GM18517 (cell line): ENCODE measurements at regions not wholly inside any gene's neighbourhood (a gene's known extent, or its start where the extent isn't known, plus 50 kb on each side); places are given as distances from the start of the nearest gene placed in this dataset.

Experiments used
- ATAC-seq: cut with Tn5 transposase; IDR thresholded peaks from one replicate; pipeline ENCODE4 v1.9.1; 2021; ENCODE audit warnings: mild to moderate bottlenecking, moderate library complexity; ENCODE audit not compliant: unreplicated experiment

DNA sequence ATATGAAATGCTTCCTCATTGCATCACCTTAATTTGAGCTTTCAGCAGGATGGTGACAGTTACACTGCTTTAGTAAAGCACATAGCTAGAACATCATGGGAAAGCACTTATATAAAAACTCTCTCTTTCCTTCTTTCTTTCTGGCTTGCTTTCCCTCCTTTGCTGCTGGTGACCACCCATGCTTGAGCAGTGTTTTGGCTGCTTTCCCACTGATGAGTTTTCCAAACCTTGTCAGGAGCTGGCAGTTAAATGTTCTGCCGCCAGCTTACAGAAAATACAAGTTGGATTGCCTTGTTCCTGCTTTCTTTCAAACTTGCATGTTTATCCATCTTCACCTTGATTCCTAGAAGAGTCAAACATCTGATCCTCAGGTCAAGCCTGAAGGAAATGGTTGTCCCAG lies 323.9 kb downstream of the FOXA2 start:
- no peak for ATAC-seq

DNA sequence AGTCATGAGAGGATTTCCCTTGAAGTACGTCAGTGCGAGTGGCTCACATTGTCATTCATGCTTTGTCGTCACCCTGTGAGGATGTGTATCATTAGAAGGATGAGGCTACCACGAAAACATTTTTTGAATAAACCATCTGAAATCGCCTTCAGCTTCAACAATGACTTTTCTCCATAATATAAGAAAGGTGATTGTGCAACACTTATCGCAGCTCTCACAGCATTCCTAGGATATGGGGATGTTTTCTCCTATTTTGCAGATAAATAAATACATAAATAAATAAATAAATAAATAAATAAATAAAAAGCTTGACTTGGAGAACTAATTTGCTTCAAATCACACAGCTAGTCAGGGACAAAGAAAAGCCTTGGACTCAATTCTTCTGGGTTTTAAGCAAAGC lies 326.5 kb downstream of the FOXA2 start:
- ATAC-seq, result no peak

DNA sequence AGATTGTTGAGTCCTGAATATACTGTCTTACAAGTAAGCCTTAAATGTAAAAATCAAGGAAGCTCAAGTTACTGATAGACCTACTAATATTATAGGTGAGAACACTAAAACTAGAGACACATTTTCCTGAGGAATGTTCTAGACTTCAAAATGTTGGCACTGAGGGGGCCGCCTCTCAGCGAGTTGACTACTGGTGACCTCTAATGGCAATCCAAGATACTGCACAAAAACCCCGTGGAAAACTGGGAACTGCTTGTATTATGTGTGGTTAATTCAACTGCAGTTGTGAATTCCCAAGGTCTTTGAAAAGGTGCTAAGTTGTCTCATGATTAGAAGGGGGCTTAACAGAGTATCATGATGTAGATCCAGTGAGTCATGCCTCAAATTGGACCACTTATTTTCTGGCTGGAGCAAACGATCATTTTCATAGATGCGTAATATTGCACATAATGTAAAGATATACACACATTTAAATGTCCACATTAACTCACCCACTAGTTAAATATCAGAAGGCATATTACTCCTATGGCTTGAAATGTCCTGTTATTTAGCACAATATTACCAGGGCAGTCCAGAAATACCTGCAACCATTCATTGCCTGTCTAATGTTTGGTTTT lies 336.2 kb downstream of the FOXA2 start:
- no peak for ATAC-seq

DNA sequence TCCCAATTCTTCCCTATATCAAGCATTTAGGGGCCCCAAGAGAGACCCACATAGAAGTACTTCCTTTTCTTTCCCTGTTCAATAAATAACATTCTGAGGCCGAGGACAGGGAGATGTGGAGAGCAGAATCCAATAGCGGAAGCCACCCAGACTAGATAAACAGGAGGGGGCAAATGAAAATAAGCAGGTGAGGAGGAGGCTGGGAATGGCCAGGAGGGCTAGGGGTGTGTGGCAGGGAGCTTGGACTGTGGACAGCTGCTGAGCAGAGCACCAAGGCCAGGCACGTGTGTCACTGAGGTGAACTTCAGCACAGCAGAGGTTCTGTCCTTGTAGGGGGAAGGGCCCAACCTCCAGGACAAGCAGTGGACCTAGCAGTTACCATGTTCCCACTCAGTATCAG lies 339.2 kb downstream of the FOXA2 start:
- no peak for ATAC-seq

DNA sequence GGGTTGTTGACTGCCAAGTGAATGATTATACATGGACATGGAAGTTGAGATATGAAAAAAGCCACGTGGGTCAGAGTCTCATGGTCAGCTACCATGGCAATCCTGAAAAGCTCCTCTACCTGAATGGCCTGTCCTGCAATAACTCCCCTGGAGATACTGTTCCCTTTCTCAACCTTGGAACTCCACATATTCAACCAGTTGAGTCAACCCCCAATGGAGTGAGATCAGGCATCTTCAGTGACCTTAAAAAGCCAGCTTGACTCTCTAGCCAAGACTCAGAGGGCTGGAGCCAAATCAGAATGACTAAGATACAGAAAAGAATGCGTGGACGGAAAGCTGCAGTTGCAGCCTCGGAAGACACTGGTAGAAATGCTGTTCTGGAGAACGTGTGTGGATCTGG lies 341.3 kb downstream of the FOXA2 start:
- ATAC-seq, result no peak

DNA sequence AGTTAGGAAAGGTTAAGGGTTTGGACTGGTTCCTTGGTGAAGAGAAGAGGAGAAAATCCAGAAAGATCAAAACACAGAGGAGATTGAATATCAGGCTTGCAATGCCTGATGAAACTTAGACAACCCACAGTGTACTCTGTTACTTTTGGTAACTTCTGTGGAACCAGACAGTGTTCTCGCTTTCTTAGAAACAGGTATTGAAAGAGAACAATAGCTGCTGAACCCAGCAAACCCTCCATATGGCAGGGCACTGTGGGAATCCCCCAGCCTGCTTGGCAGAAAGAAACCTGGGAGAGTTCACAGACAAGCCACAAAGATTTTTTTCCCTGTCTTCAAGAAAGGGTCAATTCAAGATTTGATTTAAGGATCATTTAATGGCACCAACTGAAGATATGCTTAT lies 342.8 kb downstream of the FOXA2 start:
- ATAC-seq, result no peak

DNA sequence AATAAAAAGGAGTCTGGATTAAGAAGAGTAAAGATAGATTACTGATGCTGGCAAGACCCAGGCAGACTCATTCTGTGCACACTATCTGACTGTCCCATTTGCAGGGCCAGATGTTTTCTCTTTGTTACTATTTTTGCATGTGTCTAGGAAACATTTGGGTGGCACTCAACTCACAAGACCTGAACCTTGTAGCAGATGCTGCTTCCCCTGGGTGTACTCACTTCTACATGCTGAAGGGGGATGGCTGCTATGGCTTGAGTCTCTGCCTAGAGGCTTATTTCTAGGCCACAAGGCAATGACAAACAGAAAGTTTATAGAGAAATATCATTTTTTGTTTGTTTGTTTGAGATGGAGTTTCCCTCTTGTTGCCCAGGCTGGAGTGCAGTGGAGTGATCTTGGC lies 351.4 kb downstream of the FOXA2 start:
- ATAC-seq, result no peak

DNA sequence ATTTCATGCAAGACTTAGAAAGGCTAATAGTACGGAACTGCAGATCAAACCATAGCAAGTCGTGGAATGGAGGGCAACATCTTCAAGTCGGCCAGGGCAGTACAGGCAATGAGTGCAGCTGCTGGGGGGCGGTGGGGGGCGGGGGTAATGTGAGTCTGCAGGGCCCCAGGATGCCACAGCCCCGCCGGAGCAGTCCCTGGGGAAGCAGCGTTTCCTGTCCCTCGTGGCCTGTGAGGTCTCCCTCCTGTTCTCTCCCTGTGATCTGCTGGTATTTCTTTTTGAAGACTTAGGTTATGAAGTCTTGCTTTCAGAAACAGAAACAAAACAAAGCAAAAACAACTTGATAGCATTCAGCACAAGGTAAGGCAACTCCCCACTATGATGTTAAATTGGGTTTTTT lies 351.9 kb downstream of the FOXA2 start:
- no peak for ATAC-seq

DNA sequence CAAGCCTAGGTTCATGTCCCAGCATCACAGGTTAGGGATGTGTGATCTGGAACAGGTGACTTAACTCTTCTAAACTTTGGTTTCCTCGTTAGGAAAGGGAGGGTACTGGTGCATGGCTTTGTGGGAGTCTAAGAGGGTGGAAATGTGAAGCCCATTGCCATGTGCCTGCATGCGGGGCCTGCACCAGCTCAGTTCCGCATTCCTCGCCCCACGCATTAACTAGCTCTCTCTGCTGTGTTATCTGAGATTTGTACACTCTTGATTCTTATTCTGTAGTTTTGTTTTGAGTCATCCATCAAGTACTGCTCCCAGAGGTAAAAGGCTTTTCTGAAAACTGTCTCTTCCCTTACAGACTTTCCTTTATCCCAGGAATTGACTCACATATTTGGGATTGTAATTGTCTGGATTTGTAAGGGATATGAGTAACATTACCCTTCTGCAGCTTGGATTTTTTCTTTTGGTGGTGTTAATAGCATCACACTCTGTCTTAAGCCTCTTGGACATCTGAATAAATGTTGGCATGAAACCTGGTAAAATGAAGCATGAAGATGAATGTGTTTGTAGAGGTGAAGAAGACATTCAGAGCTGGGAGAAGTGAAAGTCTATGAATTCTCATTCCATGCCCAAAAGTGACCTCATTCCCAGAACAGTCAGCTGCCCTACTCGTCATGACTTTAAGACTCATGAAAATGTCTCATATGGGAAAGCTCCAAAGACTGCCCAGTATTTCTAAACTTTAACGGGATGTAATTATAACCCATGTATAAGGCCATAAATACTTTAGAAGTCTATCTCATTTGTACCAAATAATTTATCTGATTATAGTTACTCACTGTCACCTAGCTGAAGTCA lies 357.3 kb downstream of the FOXA2 start:
- no peak for ATAC-seq

DNA sequence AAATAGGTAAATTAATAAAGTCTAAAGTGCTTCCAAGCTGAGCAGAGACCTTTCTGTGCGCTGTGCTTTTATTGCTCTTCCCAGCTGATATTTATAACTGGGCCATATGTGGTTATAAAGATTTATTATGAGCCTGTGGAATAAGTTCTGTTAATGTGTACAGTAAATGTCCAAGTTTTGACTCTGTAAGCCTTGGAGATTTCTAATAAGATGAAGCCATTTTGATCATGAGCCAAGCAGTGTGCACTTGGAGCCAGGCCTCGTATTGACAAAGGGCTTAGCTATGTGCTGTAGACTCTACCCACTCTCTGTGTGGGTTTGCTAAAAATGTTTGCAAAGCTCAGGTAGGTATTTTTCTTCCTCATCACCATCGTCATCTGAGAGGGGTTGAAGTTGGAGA lies 361.1 kb downstream of the FOXA2 start:
- no peak for ATAC-seq

DNA sequence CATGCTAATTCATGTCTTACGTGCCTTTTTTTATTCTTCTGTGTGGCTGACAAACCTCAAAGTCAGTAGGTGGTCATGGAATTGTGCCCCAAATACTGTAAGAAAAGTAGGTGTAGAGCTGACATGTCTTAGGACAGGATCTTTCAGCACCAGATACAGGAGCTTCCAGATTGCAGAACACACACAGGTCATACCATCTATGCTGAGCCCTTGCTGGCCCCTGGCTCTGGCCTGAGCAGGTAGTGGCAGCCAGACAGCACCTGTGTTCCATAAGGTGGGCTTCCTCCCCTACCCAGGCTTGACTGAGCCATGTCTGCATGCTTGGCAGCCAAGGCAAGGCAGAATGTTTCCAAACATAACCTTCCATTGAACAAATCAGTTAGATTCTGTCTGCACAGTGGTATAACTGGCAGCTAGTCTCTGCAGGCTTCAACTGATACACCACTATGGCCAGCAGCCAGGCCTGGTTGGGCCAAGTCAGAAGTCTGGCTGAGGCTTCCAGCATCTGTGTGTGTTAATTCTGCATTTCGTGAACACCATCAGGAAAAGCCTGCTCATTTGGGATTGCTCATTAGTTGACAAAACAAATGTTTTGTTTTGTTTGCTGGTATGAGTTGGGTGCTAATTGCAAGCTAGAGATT lies 366.5 kb downstream of the FOXA2 start:
- ATAC-seq, result no peak

DNA sequence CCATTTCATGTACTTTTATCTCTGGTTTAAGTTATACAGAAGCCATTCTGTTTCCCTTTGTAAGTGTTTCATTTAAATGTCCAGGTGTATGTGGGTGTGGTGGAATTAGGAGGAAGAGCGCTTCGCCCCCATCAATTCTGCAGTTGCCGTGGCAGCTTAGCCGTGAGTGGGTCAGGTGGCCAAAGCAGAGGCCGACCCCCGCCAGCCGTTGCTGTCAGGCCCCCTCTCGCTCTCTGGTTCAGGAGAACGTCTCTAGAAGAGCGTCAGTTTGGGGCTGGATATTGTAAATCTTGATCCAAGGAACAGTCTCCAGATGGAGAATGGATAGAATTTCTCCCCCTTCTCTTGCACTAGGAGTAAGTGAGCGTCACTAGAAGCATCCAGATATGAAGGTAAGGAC lies 367.4 kb downstream of the FOXA2 start:
- ATAC-seq, result no peak

DNA sequence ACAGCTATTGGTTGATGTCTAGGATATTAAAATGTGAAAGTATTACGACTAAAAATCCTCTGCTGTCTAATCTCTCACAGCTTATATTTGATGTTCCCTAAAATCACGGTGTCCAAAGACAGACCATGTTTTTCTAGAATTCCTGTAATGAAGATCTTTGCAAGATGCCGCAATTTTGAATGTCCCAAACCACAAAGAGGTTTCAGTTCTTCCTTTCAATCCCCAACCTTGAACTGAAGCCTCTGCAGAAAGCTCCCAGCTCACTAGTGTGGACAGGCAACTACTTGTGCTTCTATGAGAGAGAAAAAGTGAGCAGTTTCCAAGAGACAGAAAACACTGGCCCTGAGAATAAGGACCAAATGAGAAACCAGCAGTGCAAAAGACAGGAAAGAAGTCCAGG lies 370.1 kb downstream of the FOXA2 start:
- no peak for ATAC-seq

DNA sequence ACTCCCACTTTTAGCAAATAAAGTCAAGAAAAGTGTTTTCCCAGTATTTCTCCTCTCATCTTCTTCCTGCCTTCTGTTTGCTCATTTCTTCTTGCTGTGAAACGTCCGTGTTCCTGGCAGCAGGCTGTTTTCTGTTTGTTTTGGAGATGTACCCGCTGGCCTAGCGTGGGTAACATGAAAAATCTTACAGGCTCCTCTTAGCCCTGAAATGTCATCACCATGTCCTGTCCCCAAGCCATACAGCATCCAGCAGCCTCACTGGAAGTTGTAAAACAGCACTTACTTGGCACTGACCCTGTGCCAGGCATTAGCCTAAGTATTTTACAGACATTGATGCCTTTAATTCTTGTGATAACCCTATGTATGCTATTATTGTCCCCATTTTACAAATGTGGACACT lies 371.1 kb downstream of the FOXA2 start:
- ATAC-seq, result no peak

DNA sequence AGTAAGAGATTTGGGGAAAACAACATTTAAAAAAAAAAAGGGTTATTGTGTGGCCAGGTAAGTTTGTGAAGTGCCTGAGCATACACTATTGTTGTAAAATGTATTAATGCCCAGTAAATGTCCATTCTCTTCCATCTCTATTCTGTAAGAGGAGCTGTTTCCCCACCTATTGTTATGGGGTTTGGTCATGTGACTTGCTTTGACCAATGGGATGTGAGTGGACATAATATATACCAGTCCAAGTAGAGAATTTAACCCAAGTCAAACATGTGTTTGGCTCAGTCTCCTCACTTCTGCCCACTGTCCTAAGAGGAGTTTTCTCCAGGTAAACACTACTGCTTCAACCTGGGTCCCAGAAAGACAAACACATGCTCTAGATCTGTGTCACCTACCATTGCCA lies 377.1 kb downstream of the FOXA2 start:
- no peak for ATAC-seq

DNA sequence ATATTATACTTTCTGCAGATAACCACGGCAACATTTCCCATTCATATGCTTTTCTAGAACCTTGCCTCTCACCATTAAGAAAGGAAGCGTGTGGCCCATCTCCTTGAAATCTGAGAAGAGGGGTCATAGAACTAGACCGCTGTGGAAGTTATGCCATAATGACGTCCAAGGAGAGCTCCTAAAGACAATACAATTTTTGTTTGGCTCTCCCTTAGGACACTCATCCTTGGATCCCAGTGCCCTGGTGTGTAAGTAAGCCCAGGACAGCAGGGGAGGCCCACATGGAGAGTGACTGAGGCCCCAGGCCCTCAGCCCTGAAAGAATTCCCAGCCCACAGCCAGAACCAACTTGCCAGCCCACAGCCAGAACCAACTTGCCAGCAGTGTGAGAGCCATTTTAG lies 379.6 kb downstream of the FOXA2 start:
- no peak for ATAC-seq

DNA sequence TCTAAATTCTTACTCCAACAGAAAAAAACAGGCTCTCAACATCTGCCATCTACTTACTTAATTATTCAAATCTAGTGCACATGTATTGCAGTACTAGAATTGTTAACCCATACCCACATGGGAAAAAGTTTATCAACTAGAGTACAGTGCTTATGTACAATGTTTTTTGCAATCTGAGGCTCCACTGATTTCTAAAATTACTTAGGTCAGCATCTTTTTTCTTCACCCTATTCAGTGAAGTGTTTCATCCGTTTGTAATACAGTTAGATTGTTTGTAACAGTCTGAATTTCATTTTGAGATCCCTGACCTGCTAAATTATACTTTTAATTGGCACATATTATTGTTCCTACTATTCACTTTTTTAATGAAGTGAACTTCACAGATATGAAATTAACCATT lies 402.2 kb downstream of the FOXA2 start:
- ATAC-seq, result no peak

DNA sequence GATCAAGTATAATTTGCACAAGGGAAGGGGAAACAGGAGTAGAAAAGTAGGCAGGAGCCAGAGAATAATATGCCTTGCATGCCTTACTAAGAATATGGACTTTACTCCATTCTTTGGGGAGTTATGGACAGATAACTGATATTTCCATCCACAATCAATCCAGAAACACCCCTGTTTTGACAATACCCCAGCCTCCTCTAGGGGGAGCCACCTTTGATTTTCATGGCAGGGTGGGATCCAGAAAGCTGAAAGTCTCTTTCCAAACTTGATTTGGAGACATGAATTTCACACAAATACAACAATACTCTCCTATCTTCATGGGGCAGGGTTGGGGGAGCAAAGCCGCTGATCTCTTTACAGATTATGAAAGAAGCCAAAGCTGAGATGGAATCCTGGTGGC lies 404.1 kb downstream of the FOXA2 start:
- no peak for ATAC-seq

DNA sequence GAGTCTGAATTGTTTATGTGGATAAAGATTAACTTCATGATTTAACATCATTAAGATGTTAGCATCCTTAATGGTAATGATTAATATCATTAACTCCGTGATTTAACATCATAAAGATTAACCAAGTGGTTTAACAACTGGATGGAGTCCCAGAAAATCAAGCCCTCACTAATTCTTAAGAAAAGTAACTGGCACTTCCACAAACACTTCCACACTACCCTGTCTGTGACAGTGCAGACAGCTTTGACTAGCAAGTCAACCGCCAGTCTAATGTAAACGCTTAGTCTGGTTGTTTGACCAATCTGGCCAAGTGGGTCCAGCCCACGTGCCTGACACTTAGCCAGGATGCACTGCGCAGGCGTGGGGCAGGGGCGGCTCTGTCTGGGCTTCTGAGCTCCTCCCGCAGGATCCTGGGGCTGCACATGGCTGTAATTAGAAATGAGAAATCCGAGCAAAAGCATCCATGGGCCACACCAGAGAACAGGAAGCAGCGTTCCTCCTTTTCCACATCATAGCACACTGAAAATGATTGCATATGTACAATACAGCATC lies 424.2 kb downstream of the FOXA2 start:
- ATAC-seq, result no peak

DNA sequence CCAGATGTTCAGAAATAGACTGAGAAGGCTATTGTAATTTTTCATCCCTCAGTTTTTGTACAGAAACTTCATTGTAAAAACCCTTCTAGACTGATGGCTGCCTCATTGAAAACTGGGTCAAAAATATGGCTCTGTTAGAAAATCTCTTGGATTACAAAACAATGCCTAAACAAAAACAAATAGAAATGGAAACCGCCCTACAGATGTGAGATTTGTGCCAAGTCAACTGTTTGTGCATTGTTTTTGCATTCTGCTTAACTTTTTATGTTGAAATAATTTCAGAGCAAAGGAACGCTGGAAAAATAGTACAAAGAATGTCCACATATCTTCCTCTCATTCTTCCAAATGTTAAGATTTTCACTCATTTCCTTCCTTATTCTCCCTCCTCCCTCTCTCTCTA lies 425.1 kb downstream of the FOXA2 start:
- ATAC-seq, result no peak

DNA sequence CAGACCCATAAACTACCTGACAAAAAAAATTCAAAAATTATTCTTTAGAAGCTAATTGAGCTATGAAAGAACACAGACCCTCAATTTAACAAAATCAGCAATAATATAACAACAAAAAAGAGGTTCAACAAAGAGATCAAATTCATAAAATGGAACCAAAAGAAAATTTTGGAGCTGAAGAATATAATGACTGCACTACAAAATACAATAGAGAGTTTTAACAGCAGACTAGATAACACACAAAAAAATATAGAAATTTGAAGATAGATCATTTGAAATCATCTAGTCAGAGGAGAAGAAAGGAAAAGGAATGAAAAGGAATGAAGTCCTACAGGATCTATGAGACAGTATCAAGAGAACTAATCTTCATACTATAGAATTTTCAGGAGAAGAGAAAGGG lies 422.1 kb downstream of the PAX1 start:
- no peak for ATAC-seq
